RWPE2 (cell line): ENCODE measurements at regions not wholly inside any gene's neighbourhood (a gene's known extent, or its start where the extent isn't known, plus 50 kb on each side); places are given as distances from the start of the nearest gene placed in this dataset.
"Not testable (repeated sequence)": the region's sequence is repeated elsewhere in the genome, so short reads cannot be mapped to it uniquely, and the experiment has no call there.

Source experiments
- ATAC-seq: fragments of 200-7000 bp; cut with Tn5 transposase; 3 replicates; pipeline ENCODE4 v1.9.1; 2021; ENCODE audit warnings: low read depth
- DNase-seq: peaks from one replicate; pipeline ENCODE4 v3.0.0-alpha.2; 2020; ENCODE audit warnings: low spot score
- H3K27ac ChIP-seq: fragments of 450-650 bp; 2 replicates; pipeline ENCODE4 v1.5.1; 2017; ENCODE audit warnings: mild to moderate bottlenecking; ENCODE audit not compliant: poor library complexity, severe bottlenecking
- H3K27me3 ChIP-seq: fragments of 250-450 bp; sonication (Bioruptor Pico); 2 replicates; pipeline ENCODE4 v1.5.1; 2021; ENCODE audit warnings: mild to moderate bottlenecking, moderate library complexity; ENCODE audit not compliant: insufficient read depth, poor library complexity, severe bottlenecking
- H3K36me3 ChIP-seq: fragments of 250-450 bp; sonication (Bioruptor Pico); 2 replicates; pipeline ENCODE4 v1.5.1; 2020; ENCODE audit warnings: low read depth, mild to moderate bottlenecking, moderate library complexity
- H3K4me1 ChIP-seq: fragments of 250-450 bp; sonication (Bioruptor Pico); 2 replicates; pipeline ENCODE4 v1.5.1; 2021; ENCODE audit warnings: mild to moderate bottlenecking, moderate library complexity; ENCODE audit not compliant: insufficient read depth, poor library complexity, severe bottlenecking
- H3K4me3 ChIP-seq: fragments of 250-450 bp; sonication (Bioruptor Pico); 2 replicates; pipeline ENCODE4 v1.5.1; 2021; ENCODE audit warnings: mild to moderate bottlenecking, moderate library complexity; ENCODE audit not compliant: severe bottlenecking
- H3K9me3 ChIP-seq: fragments of 250-450 bp; sonication (Bioruptor Pico); 2 replicates; pipeline ENCODE4 v1.5.1; 2021; ENCODE audit warnings: mild to moderate bottlenecking, moderate library complexity; ENCODE audit not compliant: severe bottlenecking
- CTCF ChIP-seq: fragments of 450-650 bp; IDR thresholded peaks from one replicate; pipeline ENCODE4 v1.5.1; 2017; ENCODE audit warnings: mild to moderate bottlenecking, moderate library complexity; ENCODE audit not compliant: poor library complexity, severe bottlenecking

DNA sequence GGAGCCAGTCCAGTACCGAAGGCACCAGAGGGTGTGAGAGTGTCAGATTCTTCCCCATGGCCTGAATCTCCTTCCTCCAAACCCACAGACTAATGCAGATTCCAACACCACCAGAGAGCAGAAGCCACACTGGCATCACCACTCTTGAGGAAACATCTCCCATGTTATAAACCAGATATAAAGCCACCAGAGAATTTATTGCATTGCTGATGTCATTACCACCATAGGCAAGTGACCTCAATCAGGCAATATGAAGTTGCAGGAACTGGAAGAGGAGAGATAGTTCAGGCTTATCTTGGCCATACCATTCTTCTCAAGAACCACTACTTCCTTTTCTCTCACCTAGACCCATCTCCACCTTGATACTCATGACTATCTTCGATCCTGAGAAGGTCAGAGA is 653.4 kb downstream of the TMEM121 start:
- TF ChIP-seq CTCF = no peak
- no peaks in the 10 kb centered on the region for H3K36me3 ChIP-seq
- H3K27me3 ChIP-seq = no peaks in the 10 kb centered on the region
- H3K4me3 ChIP-seq = no peak overlapping the region
- no peaks in the 10 kb centered on the region for H3K9me3 ChIP-seq
- no peak overlapping the region for H3K27ac ChIP-seq
- no peaks in the 10 kb centered on the region for H3K4me1 ChIP-seq
- no peak for DNase-seq
- no peak for ATAC-seq

GRCh38 chr14:106184771-106185170 is 658.4 kb downstream of the TMEM121 start:
- not testable (repeated sequence) for ATAC-seq, H3K27me3 ChIP-seq, H3K4me3 ChIP-seq, H3K36me3 ChIP-seq, H3K27ac ChIP-seq, H3K9me3 ChIP-seq, H3K4me1 ChIP-seq, DNase-seq

- not testable (repeated sequence) for ATAC-seq, H3K4me1 ChIP-seq, H3K4me3 ChIP-seq, H3K27ac ChIP-seq, H3K36me3 ChIP-seq, H3K27me3 ChIP-seq, DNase-seq, H3K9me3 ChIP-seq
Measured at GRCh38 chr14:106185174-106185836, 658.9 kb downstream of the TMEM121 start.

DNA sequence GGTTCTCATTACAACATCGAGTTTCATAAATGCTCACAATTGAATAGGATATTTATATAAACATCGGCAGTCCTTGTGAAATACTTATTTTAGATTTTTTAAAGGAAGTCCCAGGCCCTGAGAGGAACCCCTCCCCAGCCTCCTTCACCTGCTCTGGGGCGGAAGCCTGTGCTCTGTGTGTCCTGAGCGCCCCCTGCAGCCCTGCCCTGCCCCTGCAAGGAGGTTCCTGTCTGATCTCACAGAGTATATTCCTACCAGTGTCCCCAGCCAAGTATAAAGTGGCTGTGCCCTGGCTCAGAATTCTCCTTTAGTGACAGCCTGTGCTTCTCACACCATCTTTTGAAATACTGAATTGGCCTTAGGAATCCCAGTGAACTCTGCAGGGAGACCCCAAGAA is 659.5 kb downstream of the TMEM121 start:
- no peaks in the 10 kb centered on the region for H3K36me3 ChIP-seq
- H3K4me1 ChIP-seq = no peaks in the 10 kb centered on the region
- no peak for TF ChIP-seq CTCF
- DNase-seq = no peak
- no peak overlapping the region for H3K4me3 ChIP-seq
- H3K9me3 ChIP-seq = no peaks in the 10 kb centered on the region
- H3K27me3 ChIP-seq = peaks cover 8% of the 10 kb centered on the region
- ATAC-seq = no peak
- no peak overlapping the region for H3K27ac ChIP-seq

DNA sequence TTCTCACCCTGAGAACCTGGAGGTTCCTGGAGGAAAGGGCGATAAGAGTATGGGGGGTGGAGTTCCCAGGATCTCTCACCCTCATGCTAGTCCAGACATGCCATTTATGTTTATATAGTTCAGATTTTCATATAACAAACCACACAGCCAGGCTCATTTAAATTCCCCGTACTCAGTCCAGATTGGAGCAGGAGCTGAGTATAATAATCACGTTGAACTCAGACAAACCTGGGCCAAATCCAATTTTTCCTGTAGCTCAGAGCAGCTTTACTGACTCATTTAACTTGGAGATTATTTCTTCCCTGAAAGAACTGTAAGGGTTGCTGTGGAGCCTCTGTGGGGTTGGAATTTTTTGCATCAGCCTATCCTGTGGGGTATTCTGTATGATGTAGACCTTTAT is 660.8 kb downstream of the TMEM121 start:
- Histone ChIP-seq H3K9me3 (no peaks in the 10 kb centered on the region), H3K4me1 (no peaks in the 10 kb centered on the region), H3K27ac (no peak overlapping the region), H3K36me3 (no peaks in the 10 kb centered on the region), H3K27me3 (peaks cover 8% of the 10 kb centered on the region), H3K4me3 (no peak overlapping the region)
- DNase-seq = no peak
- TF ChIP-seq CTCF = no peak
- peak; percentile 52; the same call in 2 of the 3 replicates for ATAC-seq

DNA sequence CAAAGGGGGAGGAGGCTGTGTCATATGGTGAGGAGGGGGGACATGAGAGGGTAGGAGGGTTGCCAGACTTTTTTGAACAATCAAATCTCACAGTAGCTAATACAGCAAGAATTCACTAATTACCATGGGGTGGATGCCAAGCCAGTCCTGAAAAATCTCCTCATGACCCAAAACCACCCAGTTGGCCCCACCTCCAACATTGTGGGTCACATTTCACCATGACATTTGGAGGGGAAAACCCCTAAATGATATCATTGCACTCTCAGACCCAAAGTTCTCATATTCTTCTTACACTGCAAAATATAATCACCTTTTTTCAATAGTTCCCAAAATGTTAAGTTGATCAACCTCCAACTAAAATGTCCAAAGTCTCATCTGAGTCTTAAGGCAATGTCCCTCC is 666.3 kb downstream of the TMEM121 start:
- ATAC-seq, H3K4me1 ChIP-seq, H3K36me3 ChIP-seq, DNase-seq, H3K27ac ChIP-seq, H3K4me3 ChIP-seq, H3K9me3 ChIP-seq: not testable (repeated sequence)
- H3K27me3 ChIP-seq = peaks cover 15% of the 10 kb centered on the region

DNA sequence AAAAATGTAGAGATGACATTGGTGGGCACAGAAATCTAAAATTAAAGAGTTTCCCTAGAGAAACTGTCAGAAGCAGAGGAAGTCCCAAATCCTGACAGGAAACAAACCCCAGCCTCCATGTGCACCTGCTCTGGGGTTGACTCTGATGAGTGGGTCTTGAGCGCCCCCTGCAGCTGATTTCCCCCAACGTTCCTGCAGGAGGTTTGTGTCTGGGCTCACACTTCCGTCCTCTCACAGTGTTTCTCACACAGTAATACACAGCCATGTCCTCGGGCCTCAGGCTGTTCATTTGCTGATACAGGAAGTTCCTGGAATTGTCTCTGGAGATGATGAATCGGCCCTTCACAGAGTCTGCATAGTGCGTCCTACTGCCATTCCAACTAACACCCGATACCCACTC is 670.1 kb downstream of the TMEM121 start:
- not testable (repeated sequence) for H3K4me3 ChIP-seq, H3K9me3 ChIP-seq, H3K4me1 ChIP-seq, H3K36me3 ChIP-seq, H3K27ac ChIP-seq, DNase-seq, ATAC-seq
- H3K27me3 ChIP-seq = peaks cover 27% of the 10 kb centered on the region

GRCh38 chr14:106197264-106197663 is 670.9 kb downstream of the TMEM121 start:
- H3K4me1 ChIP-seq, H3K36me3 ChIP-seq, H3K4me3 ChIP-seq, H3K9me3 ChIP-seq, ATAC-seq, H3K27ac ChIP-seq, DNase-seq: not testable (repeated sequence)
- peaks cover 27% of the 10 kb centered on the region for H3K27me3 ChIP-seq
